ENCODE measurements at regions not wholly inside any gene's neighbourhood (a gene's known extent, or its start where the extent isn't known, plus 50 kb on each side); places are given as distances from the start of the nearest gene placed in this dataset.

DNA sequence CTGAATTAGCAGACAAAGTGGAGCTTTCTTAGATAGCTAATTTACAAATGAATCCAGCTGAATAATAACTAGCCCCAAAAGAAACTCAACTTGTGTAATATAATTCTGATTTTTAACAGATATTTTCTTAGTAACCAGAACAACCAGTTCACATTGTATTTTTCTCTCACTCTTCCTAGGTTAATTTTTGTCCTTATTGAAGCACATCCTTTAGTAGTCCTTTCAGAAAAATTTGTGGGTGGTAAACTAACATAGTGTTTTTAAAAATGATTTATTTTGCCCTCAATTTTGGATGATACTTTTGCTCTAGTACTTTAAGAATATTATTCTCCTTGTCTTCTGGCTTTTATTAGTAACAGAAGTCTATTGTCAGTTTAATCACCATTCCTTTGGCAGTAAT lies 190.6 kb upstream of the SLC39A10 start:
- dilution Hi-C loops (cut with MboI; ENCODE audit: extremely low pct_ligation_motif_present, low sequenced_read_pairs) (no loop called here), intact Hi-C loops (cut with micrococcal nuclease) (no loop called here)
- no TSS peak for BruUV-seq (replicated peaks)
- H3K9ac ChIP-seq (replicated peaks; ENCODE audit: extremely low read depth, insufficient read depth, low read length) = no peak overlapping the region
- TF ChIP-seq FOS (IDR thresholded peaks at IDR 0.05; ENCODE audit: borderline replicate concordance, insufficient read depth, low read length) = no peak
- TF ChIP-seq POLR2A (IDR thresholded peaks at IDR 0.05; ENCODE audit: low read depth, low read length) = no peak
- no peak for TF ChIP-seq EZH2 (IDR thresholded peaks at IDR 0.05; ENCODE audit: borderline replicate concordance, low read depth, low read length, severe bottlenecking)
- TF ChIP-seq GATA2 (IDR thresholded peaks at IDR 0.05; ENCODE audit: insufficient read depth, insufficient read length, low read depth, low read length) = no peak
- no peak for TF ChIP-seq POLR2AphosphoS5 (IDR thresholded peaks at IDR 0.05; ENCODE audit: insufficient read depth, low read depth, low read length)
- TF ChIP-seq MYC (IDR thresholded peaks at IDR 0.05; ENCODE audit: low read depth, low read length) = no peak
- TF ChIP-seq CTCF (IDR thresholded peaks at IDR 0.05; ENCODE audit: extremely low read depth in 1 of 2, insufficient read depth in 1 of 2, low read depth in 1 of 2, low read length in 2 of 2) = no peak
- TF ChIP-seq JUN (IDR thresholded peaks at IDR 0.05; ENCODE audit: borderline replicate concordance, insufficient read depth, insufficient read length, low read depth) = no peak
- no peak for TF ChIP-seq MAX (IDR thresholded peaks at IDR 0.05; ENCODE audit: insufficient read depth, insufficient read length)
- DNase-seq (ENCODE audit: low read depth, low spot score) = no peak
- H3K27me3 ChIP-seq (ENCODE audit: control insufficient read depth in 2 of 2, insufficient read depth in 2 of 2, low read length in 2 of 2) = no peaks in the 10 kb centered on the region
- no peaks in the 10 kb centered on the region for H3K79me2 ChIP-seq (ENCODE audit: control insufficient read depth, insufficient read depth, low read length)
- H3K27ac ChIP-seq (ENCODE audit: insufficient read depth, low read depth, low read length) = no peak overlapping the region
- no peaks in the 10 kb centered on the region for H3K36me3 ChIP-seq (ENCODE audit: control insufficient read depth in 2 of 2, extremely low read depth in 1 of 2, insufficient read depth in 2 of 2, low read length in 2 of 2)
- H3K9me1 ChIP-seq (replicated peaks; ENCODE audit: control insufficient read depth, extremely low read depth, insufficient read depth, low read length) = no peaks in the 10 kb centered on the region
- no peak overlapping the region for H3K4me3 ChIP-seq (replicated peaks in 1 of 3; ENCODE audit: insufficient read depth in 1 of 3, low read depth in 1 of 3, low read length in 3 of 3)
- H3K9me3 ChIP-seq (replicated peaks; ENCODE audit: control insufficient read depth, insufficient read depth, low read length) = no peaks in the 10 kb centered on the region
- H3K4me1 ChIP-seq (ENCODE audit: control insufficient read depth, extremely low read depth, insufficient read depth, low read length) = no peaks in the 10 kb centered on the region
- no peak for FAIRE-seq
- ChIA-PET CTCF (no interaction called here), POLR2A (no interaction called here)
- H4K20me1 ChIP-seq (replicated peaks; ENCODE audit: control insufficient read depth, extremely low read depth, insufficient read depth, low read length) = no peaks in the 10 kb centered on the region
- H3K4me2 ChIP-seq (ENCODE audit: insufficient read depth, low read length) = no peak overlapping the region
- H2AFZ ChIP-seq (ENCODE audit: low read depth, low read length) = no peak overlapping the region

All from endothelial cell of umbilical vein (primary cell).